NCI-H82 treated with DMSO at 0.1 percent for 48 hours (cell line): ENCODE measurements at regions not wholly inside any gene's neighbourhood (a gene's known extent, or its start where the extent isn't known, plus 50 kb on each side); places are given as distances from the start of the nearest gene placed in this dataset.

Experiments
- DNase-seq: peaks from one replicate; lab custom pipeline; 2025; ENCODE audit not compliant: unreplicated experiment; lab: John Stamatoyannopoulos, UW

DNA sequence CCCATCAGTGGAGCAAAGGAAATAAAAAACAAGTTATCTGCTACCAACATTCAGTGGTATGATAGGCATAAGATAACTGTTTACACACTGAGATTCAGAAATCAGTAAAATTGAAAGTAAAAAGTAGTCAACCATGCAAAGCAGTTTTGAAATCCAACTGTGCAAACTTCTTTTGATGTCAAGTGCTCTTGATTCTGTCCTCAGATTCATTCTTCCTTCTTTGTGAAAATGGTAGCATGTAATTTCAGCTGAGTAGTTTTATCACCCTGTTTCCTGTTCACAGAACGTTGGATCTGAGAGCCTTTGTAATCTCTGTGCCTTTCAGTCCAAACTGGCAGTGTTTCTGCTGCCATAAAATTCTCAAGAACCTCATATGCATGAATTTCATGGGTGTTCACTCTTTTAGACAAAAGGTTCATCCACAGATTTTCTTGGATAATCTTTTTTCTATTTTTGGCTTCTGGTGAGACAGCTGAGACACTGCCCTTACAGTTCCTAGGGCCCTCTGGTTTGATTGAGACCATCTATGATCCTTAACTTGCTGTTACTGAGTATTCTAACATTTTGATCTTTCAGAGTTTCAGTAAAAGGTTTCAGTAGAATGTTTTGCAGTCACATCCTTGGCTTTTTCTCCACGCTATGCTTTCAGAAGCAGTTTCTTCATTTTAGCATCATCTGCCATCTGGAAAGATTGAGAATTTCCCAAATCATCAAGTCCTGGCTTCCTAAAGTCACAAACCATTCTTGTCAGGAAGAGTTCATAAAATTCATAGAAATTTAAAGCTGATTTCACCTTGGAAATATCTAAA lies 272.3 kb upstream of the EPHA4 start:
- DNase-seq, result no peak

DNA sequence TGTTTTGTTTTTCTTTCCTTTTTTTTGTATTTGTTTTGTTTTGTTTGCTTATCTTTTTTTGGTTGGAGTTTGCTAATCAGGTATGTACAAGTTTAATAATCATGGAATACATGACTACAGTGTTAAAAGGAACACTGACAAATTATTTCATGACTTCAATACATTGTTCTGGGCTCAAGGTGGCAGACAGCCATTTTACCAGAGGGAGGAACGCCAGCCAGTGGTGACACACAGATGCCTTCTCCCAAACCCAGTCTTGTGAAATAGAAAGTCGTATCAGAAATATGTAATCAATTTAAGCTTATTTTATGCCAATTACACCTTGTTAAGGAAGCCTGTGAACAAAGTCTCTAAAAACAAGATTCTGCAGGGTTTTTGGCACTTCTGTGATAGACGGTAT lies 264.0 kb upstream of the EPHA4 start:
- DNase-seq, result no peak

DNA sequence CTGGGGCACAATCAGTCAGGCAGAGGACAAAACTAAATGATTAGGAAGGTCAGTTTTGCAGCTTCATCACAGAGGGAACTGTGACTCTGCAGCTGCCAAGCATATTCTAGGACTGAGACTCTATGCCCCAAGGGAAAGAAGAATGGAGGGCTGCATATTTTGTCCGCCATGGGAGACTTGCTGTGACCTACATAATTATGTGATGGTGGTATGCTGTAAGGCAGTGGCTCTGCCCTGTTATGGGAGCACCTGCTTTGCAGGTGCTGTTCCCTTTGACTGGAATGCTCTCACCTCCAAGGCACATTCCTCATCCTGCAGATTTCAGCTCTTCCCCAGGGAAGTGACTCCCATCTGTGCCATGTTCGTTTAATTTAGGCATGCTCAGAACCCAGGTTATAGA lies 261.9 kb upstream of the EPHA4 start:
- no peak for DNase-seq

DNA sequence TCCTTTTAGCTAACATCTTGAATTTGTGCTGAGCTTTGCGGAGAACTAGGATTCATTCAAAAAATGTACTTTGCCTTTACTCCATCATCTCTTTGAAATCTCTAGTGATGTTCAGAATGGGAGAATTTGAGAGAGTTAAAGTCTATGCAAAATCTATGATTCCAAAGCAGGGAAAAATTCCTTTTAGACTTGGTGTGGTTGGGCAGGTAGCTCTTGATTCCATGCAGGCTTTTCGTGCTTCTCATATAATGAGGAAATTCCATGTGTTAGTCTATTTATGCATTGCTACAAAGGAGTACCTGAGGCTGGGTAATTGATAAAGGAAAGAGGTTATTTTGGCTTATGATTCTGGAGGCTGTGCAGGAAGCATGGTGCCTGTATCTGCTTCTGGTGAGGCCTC lies 258.9 kb upstream of the EPHA4 start:
- DNase-seq, result no peak

DNA sequence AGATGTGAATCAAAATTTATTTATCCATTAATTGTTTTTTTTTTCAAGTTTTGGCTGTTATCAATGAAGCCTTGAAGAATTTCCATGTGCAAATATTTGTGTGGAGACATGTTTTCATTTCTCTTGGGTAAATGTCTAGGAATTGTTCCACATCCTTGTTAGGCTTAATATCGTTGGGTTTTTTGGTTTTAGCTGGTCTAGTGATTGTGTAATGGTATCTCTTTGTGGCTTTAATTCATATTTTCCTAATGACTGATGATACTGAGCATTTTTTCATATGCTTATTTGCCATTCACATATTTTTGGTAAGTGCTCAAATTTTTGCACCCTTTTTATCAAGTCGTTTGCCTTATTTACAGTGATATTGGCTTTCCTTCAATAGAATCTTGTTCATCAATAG lies 250.3 kb upstream of the EPHA4 start:
- no peak for DNase-seq

DNA sequence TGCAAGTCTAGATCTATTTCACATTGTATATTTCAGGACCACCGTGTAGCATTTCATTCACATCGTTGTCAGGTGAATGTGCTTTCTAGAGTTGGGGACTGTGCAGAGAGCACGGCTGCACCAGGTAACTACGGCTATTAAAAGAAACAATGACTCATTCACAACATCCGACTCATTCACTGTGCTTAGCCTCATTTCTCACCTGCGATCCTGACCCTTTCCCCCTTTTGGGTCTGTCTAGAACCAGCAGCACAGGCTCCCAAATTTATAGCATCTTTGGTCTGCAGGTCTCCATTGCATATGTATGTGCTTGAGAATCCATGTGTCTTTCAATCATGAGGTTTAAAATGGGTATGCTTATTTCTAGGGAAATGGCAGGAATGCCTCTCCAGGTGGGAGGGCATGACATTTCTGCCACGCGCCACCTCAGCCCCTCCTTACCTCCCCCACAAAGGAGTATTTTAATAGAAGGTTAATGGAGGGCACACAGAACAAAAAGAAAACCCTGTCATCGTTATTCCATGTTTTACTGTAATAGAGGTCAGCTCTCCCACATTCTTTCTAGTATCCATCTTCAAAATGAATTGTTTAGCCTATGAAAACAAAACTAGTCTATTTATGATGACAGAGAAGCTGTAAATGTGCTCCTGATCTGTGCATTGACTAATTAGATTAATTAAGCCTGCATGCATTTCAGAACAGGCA lies 246.7 kb upstream of the EPHA4 start:
- DNase-seq, result no peak

DNA sequence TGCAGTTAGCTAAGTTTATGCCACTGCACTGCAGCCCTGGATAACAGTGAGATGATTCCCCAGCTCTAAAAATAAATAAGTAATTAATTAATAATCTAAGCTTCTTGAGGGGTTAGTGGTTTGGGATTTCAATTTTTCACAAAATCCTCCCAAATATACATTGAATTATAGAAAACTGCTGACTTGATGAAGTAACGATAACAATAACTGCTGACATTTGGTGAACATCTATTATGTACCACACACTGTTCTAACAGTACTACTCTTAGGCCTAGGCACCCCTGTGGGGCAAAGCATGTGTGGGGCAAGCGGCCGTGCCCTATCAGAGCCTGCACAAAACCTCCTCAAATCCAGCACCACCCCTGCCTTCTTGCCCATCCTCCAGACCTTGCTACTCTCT lies 245.8 kb upstream of the EPHA4 start:
- DNase-seq, result no peak

DNA sequence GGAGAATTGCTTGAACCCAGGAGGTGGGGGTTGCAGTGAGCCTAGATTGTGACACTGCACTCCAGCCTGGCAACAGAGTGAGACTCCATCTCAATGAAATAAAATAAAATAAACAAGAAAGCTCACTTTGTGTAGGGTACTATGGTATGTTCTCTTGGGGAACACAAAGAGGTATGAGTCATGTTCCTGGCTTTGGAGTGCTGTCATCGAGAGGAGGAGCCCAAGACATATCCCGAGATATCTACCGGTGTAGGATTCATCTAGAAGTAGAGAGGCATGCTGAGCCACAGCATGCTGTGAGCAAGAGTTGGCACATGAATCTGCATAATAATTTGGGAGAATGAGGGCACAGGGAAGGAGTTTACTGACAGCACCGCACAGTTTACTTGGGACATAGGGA lies 244.9 kb upstream of the EPHA4 start:
- no peak for DNase-seq

DNA sequence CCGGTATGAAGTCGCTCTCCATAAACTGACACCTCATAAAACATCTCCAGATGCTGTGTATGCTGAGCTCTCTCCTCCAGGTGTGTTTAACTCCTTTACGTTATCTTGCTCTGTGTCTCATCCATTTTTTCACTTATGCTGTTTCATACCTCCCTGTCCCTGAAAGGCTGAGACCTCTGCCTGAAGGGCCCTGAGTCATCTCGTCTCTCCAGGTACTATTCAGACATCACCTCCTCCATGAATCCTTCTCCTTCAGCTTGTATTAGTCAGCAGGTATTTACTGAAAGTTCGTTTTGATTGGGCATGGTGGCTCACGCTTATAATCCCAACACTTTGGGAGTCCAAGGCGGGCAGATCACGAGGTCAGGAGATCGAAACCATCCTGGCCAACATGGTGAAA lies 244.5 kb upstream of the EPHA4 start:
- DNase-seq, result no peak

DNA sequence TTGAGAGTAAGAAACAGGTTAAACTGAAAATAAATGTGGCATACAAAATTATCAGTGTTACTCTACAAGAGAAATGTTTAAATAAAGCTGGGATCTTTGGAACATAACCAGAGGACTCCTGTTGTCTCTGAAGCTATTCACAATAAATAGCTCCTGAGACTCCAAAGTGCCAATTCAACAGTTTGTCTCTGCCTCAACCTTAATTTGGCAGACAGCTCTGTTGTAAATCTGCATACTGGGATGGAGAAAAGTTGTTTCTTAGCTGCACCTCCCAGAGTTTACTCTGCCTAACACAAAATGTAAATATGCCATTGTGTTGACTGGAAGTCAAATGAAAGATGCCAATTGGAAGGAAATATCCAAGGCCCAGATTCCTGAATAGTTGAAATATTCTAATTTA lies 238.5 kb upstream of the EPHA4 start:
- no peak for DNase-seq

DNA sequence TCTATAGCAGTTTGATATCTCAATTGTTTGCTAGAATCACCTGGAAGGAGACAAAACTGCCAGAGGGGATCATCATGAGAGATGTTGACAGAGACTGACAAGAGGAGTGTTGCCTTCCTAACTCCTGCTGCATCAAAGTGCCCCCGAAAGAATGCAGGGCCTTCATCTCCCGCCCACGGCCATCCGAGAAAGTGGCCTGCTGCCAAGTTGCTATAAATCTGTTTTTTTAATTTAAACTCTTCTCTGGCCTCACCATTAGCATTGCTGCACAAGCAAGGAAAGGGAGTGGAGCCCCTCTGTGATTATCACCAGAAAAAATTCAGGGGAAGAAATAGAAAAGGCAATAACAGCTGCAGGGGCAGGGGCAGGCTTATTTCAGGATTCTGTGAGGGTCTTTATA lies 238.1 kb upstream of the EPHA4 start:
- DNase-seq, result no peak

DNA sequence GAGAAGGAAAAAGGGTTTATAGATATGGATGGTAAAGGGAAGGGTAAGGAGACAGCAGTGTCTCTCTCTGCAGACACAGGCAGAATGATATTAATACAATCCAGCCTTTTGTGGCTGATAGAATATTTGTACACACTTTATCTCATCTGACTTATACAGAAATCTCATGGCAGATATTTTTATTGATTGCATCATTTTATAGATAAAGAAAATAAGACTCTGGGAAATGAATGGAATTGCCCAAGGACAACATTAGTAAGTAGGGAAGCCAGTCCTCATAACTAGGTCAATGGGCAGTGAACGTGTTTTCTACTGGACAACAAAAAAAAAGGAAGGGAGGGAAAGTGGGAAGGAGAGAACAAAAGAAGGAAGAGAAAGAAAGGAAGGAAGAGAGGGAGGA lies 236.4 kb upstream of the EPHA4 start:
- no peak for DNase-seq

DNA sequence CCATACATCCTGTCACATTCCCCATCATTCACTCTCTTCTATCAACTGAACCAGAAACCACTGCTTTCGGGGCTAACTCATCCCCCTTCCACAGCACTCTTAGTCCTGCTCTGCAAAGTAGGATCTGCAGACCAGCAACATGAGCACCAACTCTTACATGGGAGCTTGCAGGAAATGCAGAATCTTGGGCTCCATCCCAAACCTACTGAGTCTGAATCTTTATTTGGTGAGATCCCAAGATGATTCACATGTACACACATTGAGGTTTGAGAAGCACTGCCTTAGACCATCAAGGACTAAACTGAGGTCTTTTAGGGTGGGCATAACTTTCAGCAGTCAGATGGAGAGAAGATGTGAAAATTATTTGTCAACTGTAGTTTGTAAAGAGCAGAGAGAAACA lies 235.6 kb upstream of the EPHA4 start:
- DNase-seq, result no peak

DNA sequence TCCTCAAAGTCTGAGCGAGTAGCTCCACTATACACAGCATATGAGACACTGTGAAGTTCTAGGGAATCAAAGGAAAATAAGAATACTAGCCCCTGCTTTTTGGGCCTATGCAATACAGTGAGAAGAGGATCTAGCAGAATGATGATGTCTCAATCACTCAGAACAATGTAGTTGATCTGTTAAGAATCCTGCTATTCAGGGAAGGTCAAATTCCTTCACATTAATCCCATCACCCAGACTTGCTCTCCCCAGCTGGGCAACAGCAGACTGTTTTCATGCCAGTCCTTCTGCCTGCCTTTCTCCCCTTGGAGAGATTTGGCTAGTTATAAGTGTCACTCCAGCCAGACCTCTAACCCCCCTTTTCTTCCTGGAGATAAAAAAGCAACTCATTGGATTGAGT lies 230.0 kb upstream of the EPHA4 start:
- no peak for DNase-seq

DNA sequence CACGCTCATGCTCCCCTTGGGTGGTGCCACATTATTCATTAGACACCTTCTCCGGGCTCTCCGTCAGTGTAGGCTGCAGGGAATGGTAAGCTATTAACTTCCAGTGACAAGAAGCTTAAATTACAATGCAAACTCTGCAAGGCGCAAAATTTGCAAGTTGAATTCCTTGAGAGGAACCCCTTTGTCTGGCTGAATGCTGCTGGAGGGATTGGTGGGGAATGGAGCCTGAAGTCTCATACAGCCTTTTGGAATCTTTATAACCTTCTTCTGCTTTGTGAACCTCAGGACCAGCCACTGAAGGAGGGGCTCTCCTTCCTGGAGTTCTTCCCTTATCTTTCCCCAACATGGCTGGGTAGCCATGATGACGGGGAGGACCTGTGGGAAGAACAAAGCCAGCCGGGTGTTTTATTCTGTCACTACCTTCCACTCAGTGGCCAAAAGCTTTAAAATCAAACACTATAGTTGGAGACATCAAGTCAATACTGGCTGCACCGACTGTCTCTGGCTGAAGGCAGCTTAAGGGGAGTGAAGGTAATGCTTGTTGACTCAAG lies 220.9 kb upstream of the EPHA4 start:
- no peak for DNase-seq

DNA sequence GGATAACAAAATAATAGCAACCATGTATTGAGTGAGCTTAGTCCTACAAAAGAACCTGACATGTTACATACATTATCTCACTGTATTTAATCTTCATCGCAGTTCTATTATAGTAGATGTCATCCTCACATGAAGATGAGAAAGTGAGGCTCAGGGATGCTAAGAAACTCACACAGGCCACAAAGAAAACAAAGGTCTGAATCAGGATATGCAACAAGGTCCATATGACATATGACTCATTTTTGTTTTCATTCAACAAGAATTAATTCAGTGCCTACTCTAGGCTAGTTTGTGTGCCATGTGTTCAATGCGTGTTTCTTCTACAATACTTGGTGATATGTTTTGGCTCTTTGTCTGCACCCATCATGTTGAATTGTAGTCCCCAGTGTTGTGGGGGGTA lies 219.7 kb upstream of the EPHA4 start:
- DNase-seq, result no peak

DNA sequence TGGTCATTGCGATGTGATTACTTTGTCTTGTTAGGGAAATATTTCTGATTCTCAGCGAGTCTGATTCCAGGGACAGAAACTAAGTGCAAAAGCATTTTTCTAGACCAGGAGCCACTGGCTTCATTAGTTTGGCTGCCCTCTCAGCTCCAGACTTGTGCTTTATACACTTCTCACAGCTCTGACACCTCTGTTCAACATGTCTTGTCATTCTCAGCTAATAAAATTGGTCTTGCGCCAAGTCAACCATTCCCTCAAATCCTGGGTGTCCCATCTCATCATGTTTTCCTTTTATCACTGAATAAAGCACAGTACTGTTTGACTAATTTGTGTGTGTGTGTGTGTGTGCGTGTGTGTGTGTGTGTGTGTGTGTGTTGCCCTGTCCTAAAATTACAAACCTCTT lies 215.5 kb upstream of the EPHA4 start:
- no peak for DNase-seq

DNA sequence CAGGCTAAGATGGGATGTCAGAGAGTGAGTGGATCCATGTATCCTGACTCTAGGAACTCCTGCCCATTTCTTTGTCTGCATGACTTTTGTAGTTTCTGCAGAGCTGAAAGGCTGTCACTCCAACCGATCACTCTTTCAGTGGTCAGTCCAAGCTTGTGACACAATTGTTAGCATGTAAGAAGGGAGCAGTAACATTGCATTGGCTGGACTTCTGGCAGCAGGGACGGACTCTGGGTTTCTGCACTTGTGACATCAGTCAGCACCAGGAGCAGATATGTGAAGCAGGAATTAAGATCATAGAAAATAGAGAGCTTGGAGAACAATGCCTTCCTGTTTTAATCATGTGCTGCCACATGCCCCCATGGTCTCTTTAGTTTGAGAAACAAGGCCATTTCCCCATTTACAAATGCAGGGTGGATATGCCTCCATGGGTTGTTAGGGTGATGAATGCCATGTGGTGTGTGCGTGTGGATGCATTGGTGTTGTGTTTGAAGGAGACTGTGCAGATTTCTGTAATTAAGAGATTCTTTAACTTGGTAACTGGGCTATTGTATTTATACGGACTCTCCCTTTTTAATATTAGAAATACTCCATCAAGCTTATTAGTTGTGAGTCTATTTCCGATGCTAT lies 214.3 kb upstream of the EPHA4 start:
- no peak for DNase-seq

DNA sequence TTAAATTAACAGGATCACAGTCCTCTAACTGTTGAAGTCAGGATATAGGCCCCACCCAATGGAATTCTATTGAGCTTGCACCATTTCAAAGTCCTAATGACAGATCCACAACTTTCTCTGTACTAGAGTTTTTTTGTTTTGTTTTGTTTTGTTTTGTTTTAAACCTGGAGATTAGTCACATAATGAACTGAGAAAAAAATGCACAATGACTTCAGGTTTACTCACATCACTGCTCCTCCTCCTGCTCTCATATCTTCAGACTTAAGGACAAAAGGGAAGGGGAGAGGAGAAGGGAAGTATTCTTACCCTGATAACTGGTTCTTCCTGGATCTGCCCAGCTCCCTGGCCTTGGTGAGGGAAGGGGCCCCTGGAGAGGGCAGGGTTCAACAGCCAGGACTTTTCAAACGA lies 208.2 kb upstream of the EPHA4 start:
- DNase-seq, result no peak

DNA sequence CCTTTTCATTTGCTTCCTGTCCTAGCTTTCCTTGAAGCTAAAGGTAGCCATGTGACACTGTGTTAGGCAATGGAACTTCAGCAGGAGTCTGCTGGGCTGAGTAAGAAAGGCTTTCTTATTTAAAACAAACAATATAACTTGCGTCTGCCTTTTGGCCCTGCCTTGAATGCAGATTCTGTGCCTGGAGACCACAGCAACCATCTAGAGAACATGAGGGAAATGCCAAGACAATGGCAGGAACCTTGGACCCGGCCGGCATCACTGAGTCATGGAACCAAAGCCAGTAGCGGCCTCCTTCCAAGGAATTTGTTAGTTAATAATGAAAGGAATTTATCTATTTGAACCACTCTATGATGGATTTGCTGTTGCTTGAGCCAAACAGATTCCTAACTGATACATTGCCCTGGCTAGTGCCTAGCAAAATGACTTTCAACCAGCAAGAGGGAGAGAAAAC lies 207.5 kb upstream of the EPHA4 start:
- DNase-seq, result no peak

DNA sequence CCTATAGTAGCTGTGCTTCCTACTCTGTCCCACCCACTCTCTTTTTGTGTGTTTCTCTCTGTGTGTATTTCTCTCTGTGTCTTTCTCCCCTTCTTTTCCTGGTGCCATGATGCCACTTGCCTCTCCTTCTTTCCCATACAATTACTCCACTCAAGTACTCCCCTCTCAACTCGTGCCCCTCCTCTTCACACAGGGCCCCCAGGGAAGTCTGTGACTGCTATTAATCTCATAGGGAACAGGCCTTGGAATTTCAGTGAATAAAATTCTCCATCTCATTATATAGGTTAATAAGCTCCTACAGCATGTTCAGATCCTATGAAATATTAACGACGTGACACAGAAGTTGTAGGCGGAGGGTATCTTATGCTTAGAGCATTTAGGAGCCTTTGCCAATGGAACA lies 205.9 kb upstream of the EPHA4 start:
- DNase-seq, result no peak

DNA sequence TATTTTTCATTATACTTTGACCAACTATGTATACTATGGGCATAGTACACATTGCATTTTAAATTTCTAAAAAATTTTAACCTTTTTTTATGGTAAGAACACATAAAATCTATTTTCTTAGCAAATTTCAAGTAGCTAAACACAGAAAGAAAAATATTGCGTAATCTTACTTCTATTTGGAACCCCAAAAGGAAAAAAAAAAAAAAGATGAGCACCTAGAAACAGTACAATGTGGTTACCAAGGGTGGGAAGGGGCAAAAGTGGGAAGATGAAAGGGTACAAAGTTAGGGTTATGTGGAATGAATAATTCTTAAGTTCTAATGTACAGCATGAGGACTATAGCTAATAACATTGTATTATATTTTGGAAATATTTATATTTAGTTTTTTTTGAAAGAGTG lies 205.0 kb upstream of the EPHA4 start:
- no peak for DNase-seq
